PFSK-1 (cell line): ENCODE measurements at regions not wholly inside any gene's neighbourhood (a gene's known extent, or its start where the extent isn't known, plus 50 kb on each side); places are given as distances from the start of the nearest gene placed in this dataset.

Source experiments
- FOXP2 ChIP-seq: optimal IDR thresholded peaks from 2 replicates; pipeline ENCODE3; 2011; ENCODE audit warnings: borderline replicate concordance, control low read depth, inconsistent platforms; ENCODE audit not compliant: insufficient read depth; ENCODE audit errors: extremely low read length, extremely low read depth
- POLR2AphosphoS5 ChIP-seq: IDR thresholded peaks from 2 replicates; pipeline ENCODE4 v1.6.1; 2012; ENCODE audit warnings: low read depth, mild to moderate bottlenecking, control low read depth, low read length, moderate library complexity
- SIN3A ChIP-seq: IDR thresholded peaks from 2 replicates; pipeline ENCODE4 v1.6.1; 2012; ENCODE audit warnings: mild to moderate bottlenecking, low read length, moderate library complexity, borderline replicate concordance; ENCODE audit not compliant: insufficient read depth
- TAF1 ChIP-seq: IDR thresholded peaks from 2 replicates; pipeline ENCODE4 v1.6.1; 2012; ENCODE audit warnings: low read length, control low read depth, borderline replicate concordance; ENCODE audit not compliant: insufficient read depth
- TF ChIP-seq, protein P1 (sequence below), 2 experiments: IDR thresholded peaks; 2 replicates each; pipeline versions ENCODE4 v1.6.1 to v1.8.0; 2011 to 2012; ENCODE audit warnings: low read depth in 2 of 2, low read length in 2 of 2, control low read depth in 1 of 2, inconsistent platforms in 1 of 2, mild to moderate bottlenecking in 1 of 2, moderate library complexity in 1 of 2; ENCODE audit not compliant: insufficient read depth in 1 of 2

DNA sequence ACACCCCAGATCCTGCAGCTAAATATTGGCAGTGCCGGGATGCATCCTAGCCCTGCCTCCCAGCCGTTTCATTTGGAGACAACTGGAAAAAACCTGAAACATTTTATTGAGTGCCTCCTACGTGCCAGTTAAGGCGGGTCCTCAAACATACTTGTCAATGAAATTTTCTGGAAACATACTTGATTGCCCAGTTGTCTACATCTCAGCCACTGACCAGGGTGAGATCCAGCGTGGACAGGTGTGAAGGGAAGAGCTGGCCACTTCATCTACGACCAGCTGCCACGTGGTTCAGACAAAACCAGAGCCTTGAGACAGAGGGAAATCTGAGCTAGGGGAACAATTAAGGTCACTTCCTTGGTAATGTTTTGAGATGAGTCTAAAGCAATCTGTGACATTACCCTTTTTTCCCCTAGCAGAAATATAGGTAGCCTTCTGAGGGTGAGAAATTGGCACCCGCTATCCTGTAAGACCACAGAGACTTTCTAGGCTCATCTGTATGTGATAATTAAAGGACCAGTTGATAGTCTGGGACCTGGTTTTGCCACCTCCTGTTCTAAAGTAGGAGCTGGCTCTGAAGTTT, 116.3 kb upstream of the MTHFD1L start:
- TF ChIP-seq, protein P1, sequence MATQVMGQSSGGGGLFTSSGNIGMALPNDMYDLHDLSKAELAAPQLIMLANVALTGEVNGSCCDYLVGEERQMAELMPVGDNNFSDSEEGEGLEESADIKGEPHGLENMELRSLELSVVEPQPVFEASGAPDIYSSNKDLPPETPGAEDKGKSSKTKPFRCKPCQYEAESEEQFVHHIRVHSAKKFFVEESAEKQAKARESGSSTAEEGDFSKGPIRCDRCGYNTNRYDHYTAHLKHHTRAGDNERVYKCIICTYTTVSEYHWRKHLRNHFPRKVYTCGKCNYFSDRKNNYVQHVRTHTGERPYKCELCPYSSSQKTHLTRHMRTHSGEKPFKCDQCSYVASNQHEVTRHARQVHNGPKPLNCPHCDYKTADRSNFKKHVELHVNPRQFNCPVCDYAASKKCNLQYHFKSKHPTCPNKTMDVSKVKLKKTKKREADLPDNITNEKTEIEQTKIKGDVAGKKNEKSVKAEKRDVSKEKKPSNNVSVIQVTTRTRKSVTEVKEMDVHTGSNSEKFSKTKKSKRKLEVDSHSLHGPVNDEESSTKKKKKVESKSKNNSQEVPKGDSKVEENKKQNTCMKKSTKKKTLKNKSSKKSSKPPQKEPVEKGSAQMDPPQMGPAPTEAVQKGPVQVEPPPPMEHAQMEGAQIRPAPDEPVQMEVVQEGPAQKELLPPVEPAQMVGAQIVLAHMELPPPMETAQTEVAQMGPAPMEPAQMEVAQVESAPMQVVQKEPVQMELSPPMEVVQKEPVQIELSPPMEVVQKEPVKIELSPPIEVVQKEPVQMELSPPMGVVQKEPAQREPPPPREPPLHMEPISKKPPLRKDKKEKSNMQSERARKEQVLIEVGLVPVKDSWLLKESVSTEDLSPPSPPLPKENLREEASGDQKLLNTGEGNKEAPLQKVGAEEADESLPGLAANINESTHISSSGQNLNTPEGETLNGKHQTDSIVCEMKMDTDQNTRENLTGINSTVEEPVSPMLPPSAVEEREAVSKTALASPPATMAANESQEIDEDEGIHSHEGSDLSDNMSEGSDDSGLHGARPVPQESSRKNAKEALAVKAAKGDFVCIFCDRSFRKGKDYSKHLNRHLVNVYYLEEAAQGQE (IDR thresholded peaks at IDR 0.05; ENCODE audit: insufficient read depth in 1 of 2, low read depth in 2 of 2, low read length in 2 of 2) = no peak

DNA sequence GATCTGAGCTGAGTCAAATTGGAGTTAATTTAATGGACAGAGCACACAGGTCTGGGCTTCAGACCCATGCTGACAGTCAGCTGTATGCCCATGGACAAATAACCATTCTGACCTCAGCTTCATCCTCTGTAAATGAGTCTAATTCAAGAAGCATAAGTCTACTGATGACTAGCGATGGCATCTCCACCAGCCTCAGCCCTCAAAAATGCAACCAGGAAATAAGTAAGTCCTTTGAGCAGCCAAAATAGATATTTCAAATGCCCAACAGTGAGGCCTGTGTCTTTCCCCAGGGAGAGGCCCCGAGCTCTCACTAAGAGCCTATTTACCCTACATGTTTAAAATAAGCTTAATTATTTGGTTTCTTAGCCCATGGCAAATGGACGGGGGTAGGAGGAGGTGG, 114.2 kb upstream of the MTHFD1L start:
- TF ChIP-seq POLR2AphosphoS5 (no peak), TAF1 (no peak), SIN3A (no peak), FOXP2 (no peak)
- TF ChIP-seq, protein P1 (IDR thresholded peaks at IDR 0.05; ENCODE audit: insufficient read depth in 1 of 2, low read depth in 2 of 2, low read length in 2 of 2) = no peak

DNA sequence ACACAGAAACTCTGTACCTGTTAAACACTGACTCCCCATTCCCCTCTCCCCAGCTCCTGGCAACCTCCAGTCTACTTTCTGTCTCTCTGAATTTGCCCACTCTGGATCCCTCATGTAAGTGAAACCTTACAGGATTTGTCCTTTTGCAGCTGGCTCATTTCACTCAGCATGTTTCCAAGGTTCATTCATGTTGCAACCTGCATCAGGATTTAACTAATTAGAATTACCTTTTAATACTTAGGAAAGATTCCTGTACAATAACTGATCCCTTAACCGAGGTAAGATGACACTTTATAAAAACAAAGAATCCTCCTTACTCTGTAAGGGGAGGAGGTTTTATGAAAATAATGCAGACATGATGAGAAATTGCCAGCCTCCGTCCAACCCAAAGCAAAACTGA, 113.1 kb upstream of the MTHFD1L start:
- TF ChIP-seq SIN3A = no peak
- no peak for TF ChIP-seq POLR2AphosphoS5
- no peak for TF ChIP-seq TAF1
- TF ChIP-seq FOXP2 = no peak
- TF ChIP-seq, protein P1 (IDR thresholded peaks at IDR 0.05; ENCODE audit: insufficient read depth in 1 of 2, low read depth in 2 of 2, low read length in 2 of 2) = no peak

DNA sequence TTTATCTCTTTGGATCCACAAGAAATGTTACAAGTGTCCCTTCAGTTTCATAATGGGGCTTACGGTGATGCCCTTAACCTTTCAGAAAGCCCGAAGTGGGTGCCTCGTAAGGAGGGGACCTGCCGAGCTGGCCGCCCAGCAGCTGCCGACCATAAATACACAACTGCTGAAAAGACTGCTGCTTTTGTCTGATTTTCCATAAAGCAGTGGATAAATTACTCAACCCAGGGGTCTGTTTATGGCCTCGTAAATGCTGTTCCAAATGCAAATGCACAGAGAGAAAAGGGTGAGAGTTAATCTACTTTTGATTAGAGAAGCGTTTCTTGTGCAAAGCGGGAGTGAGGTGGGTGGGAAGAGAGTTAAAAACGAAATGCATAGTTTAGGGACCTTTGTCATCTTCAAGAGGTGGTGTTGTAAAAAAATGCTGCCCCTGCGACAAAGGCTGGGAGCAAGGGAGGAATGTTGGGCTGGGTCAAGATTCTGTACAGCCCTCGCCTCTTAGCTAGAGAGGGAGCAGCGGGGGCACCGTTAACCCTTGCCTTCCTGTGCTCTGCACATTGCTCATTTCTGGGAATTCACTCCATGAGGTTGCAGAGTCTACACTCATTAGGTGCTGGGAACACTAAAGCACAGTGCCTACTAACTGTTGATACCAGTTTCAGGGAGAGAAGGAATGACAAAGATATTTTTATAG, 112.0 kb upstream of the MTHFD1L start:
- no peak for TF ChIP-seq FOXP2
- no peak for TF ChIP-seq SIN3A
- TF ChIP-seq POLR2AphosphoS5 = no peak
- no peak for TF ChIP-seq TAF1
- TF ChIP-seq, protein P1 (IDR thresholded peaks at IDR 0.05; ENCODE audit: insufficient read depth in 1 of 2, low read depth in 2 of 2, low read length in 2 of 2) = no peak

DNA sequence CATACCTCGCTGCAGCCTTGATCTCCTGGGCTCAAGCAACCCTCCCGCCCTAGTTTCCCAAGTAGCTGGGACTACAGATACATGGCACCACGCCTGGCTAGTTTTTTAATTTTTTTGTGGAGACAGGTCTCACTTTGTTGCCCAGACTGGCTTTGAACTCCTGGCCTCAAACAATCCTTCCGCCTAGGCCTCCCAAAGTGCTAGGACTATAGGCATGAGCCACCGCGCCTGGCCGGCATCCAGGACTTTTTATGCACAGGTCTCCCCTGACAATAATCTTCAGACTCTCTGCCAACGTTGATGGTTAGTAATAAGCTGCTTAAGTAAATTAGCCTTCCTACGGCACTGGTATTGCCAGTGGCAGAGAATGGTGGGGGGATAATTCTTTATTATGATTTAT, 110.5 kb upstream of the MTHFD1L start:
- TF ChIP-seq SIN3A = no peak
- TF ChIP-seq, protein P1 (IDR thresholded peaks at IDR 0.05; ENCODE audit: insufficient read depth in 1 of 2, low read depth in 2 of 2, low read length in 2 of 2) = no peak
- no peak for TF ChIP-seq TAF1
- TF ChIP-seq POLR2AphosphoS5 = no peak
- TF ChIP-seq FOXP2 = no peak
